ENCODE measurements at regions not wholly inside any gene's neighbourhood (a gene's known extent, or its start where the extent isn't known, plus 50 kb on each side); places are given as distances from the start of the nearest gene placed in this dataset.

DNA sequence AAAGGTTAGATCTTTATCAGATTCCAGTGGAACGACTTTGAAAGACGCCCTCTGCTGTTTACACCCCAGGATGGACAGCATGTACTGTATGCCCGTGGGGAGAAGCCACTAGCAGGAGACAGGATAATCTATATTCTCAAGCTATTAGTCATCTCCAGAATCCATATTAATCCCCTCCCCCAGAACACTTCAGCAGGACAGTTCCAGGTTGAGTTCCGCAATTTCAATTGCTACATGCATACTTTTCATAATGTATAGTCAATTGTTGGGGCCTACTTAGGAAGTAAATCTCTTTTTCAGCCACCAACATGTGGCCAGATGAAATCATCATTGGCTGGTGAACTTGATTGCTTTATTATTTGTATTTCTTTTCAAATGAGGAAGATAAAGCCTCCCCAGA is 313.1 kb upstream of the SMIM30 start:
- Mint-ChIP-seq H3K36me3 (ENCODE audit: insufficient read depth) (no peaks in the 10 kb centered on the region), H3K4me1 (ENCODE audit: low read depth in 2 of 2) (no peaks in the 10 kb centered on the region), H3K27me3 (no peaks in the 10 kb centered on the region), H3K4me3 (no peak overlapping the region), H3K27ac (no peak overlapping the region), H3K9me3 (peaks cover 0 to 3% of the 10 kb centered on the region in 2 donors)
- ATAC-seq (replicated peaks) (no peak), DNase-seq (no peak)

DNA sequence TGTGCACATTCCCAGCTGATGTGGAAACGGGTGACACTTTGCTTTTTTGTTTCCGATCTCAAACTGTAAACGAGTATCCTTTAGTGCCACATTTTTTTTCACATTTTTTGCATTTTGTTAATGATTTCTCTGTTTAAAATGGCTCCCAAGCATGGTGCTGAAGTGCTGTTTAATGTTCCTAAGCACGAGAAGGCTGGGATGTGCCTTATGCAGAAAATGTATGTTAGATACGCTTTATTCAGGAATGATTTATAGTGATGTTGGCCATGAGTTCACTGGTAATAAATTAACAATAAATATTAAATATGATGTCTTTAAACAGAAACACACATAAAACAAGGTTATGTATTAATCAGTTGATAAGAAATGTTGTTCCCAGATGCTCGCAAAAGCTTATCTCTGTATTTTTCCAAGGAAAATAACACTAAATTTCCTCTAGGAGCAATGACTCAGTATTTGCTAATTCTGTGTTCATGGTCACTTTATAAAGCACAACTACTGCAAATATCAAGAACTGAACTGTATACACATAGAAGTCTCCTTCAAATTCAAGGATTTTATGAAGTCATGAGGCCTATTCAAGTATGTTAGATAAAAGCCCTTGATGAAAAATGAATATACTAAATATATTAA is 305.9 kb upstream of the SMIM30 start:
- ATAC-seq (replicated peaks) = no peak
- no peaks in the 10 kb centered on the region for H3K27me3 Mint-ChIP-seq
- no peak overlapping the region for H3K4me3 Mint-ChIP-seq
- H3K4me1 Mint-ChIP-seq (ENCODE audit: low read depth in 2 of 2) = peaks cover 3% of the 10 kb centered on the region in 2 donors
- no peaks in the 10 kb centered on the region for H3K9me3 Mint-ChIP-seq
- no peak overlapping the region for H3K27ac Mint-ChIP-seq
- no peak for DNase-seq
- no peaks in the 10 kb centered on the region for H3K36me3 Mint-ChIP-seq (ENCODE audit: insufficient read depth)

DNA sequence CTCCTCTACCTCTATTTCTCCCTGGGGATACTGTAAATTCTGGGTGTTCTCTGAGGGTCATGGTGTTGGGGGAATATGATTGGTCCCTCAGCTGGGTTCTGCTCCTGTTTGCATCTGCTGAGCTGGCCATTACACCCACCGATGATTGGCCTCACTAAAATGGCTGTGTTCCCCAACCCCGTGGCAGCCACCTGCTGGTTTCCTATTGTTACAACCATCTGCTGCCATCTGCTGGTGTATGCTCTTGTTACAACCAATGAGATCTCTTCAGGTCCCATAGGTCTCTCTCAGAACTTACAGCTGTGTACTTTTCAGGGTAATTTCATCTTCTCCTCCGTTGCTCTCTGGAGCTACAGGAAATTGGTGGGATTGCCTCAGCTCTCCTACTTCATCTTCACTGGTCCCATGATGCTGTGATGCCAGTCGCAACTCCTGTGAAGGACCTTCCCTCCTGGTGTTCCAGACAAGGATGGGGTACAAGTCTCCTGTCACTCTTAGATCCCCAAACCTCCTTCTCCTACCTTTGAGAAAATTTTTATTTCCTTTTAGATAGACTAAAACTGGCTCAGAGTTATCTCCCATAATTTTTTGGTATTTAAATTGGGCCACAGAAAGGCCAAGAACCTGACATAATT is 303.5 kb upstream of the SMIM30 start:
- Mint-ChIP-seq H3K4me1 (ENCODE audit: low read depth in 2 of 2) (peaks cover 3% of the 10 kb centered on the region in 2 donors), H3K9me3 (no peaks in the 10 kb centered on the region), H3K36me3 (ENCODE audit: insufficient read depth) (no peaks in the 10 kb centered on the region), H3K27ac (no peak overlapping the region), H3K27me3 (no peaks in the 10 kb centered on the region), H3K4me3 (peak overlapping the region in 1 of 2 donors; percentile 35)
- ATAC-seq (replicated peaks) (peak; percentile 95), DNase-seq (peak; percentile 53 to 67 (median 59))

DNA sequence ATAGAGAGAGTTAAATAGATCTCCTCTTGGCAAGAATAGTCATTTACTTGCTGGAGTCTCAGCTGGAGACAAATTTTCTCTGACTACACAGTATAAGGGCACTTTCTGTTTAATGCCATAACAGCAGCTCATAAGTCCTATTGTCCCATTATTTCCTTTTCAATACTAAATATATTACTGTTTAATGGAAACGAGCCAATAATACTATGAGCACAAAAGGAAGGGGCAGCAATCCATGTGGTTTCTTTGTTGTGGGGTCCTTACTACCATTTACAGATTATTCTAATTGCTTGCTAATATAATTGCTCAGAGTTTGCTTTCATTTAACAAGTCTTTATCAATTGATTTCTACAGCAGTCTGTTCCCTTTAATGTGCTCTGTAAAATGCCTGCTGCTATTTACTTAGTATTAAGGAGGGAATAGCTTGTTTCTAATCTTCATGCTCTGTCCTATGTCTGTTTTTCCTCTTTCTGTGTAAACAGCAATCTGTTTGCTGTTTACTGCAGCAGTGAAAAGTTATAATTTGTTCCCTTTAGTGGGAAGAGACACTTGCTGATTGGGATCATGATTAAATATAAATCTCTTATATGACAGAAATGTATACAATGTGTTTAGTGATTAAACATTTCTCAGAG is 296.2 kb upstream of the SMIM30 start:
- Mint-ChIP-seq H3K27me3 (no peaks in the 10 kb centered on the region), H3K36me3 (ENCODE audit: insufficient read depth) (no peaks in the 10 kb centered on the region), H3K27ac (no peak overlapping the region), H3K4me1 (ENCODE audit: low read depth in 2 of 2) (no peaks in the 10 kb centered on the region), H3K9me3 (no peaks in the 10 kb centered on the region), H3K4me3 (no peak overlapping the region)
- ATAC-seq (replicated peaks) = no peak
- DNase-seq = no peak

DNA sequence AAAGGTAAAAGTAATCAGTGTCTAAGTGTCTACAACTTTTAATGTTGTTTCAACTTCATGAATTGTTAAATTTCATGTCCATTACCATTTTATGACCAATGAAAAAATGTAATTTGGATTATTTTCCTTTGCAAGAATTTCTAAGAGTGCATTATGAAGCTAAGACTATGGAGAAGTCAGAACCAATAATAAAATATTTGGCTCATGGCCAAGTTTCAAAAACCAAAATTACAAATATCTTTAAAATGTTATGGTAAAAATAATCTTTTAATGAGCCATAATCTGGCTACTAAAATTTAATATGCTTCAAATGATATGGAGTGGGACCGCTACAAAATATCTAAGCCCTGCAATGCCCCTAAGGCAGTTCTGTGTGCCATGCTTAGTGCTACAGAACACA is 294.1 kb upstream of the SMIM30 start:
- no peaks in the 10 kb centered on the region for H3K27me3 Mint-ChIP-seq
- no peaks in the 10 kb centered on the region for H3K4me1 Mint-ChIP-seq (ENCODE audit: low read depth in 2 of 2)
- ATAC-seq (replicated peaks) (no peak), DNase-seq (no peak)
- H3K4me3 Mint-ChIP-seq = no peak overlapping the region
- H3K36me3 Mint-ChIP-seq (ENCODE audit: insufficient read depth) = no peaks in the 10 kb centered on the region
- H3K27ac Mint-ChIP-seq = no peak overlapping the region
- no peaks in the 10 kb centered on the region for H3K9me3 Mint-ChIP-seq

DNA sequence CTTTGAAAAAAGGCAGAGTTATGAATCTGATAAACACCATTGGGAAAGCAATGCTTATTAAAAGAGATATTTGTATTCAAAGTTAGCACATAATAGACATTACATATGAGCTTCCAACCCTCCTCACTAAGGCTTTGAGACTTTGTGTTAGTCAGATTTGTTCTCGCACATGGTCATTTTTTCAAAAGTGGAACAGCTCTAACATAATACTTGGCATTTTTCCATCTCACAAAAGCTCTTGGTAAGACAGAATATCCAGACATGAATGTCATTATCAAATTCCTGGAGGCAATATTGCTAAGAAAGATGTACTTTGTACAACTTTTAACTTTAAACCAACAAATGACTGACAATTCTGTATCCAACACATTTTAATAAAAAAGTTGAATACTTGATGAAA is 292.4 kb upstream of the SMIM30 start:
- ATAC-seq (replicated peaks) = no peak

DNA sequence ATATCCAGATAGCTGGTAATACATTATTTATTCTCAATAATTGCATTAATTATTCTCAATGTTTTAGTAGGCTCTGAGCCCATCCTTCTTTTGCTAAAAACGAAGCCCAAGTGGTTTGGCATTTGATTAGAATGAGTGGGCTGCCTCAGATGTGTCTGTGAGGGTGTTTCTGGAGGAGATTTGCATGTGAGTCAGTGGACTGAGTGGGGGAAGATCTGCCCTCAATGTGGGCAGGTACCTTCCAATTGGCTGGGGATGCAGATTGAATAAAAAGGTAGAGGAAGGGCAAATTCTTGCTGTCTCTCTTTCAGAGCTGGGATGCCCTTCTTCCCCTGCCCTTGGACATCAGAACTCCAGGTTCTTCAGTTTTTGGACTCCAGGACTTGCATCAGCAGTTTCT is 290.6 kb upstream of the SMIM30 start:
- H3K27ac Mint-ChIP-seq = no peak overlapping the region
- ATAC-seq (replicated peaks) = no peak
- no peaks in the 10 kb centered on the region for H3K36me3 Mint-ChIP-seq (ENCODE audit: insufficient read depth)
- peaks cover 0 to 6% of the 10 kb centered on the region in 2 donors for H3K27me3 Mint-ChIP-seq
- DNase-seq = no peak
- no peaks in the 10 kb centered on the region for H3K4me1 Mint-ChIP-seq (ENCODE audit: low read depth in 2 of 2)
- H3K9me3 Mint-ChIP-seq = no peaks in the 10 kb centered on the region
- H3K4me3 Mint-ChIP-seq = no peak overlapping the region

More for the DNA sequence above, 292.4 kb upstream of the SMIM30 start:
- H3K27ac Mint-ChIP-seq = no peak overlapping the region
- no peaks in the 10 kb centered on the region for H3K4me1 Mint-ChIP-seq (ENCODE audit: low read depth in 2 of 2)
- H3K27me3 Mint-ChIP-seq = no peaks in the 10 kb centered on the region
- no peaks in the 10 kb centered on the region for H3K9me3 Mint-ChIP-seq
- no peak for DNase-seq
- H3K36me3 Mint-ChIP-seq (ENCODE audit: insufficient read depth) = no peaks in the 10 kb centered on the region
- H3K4me3 Mint-ChIP-seq = no peak overlapping the region

DNA sequence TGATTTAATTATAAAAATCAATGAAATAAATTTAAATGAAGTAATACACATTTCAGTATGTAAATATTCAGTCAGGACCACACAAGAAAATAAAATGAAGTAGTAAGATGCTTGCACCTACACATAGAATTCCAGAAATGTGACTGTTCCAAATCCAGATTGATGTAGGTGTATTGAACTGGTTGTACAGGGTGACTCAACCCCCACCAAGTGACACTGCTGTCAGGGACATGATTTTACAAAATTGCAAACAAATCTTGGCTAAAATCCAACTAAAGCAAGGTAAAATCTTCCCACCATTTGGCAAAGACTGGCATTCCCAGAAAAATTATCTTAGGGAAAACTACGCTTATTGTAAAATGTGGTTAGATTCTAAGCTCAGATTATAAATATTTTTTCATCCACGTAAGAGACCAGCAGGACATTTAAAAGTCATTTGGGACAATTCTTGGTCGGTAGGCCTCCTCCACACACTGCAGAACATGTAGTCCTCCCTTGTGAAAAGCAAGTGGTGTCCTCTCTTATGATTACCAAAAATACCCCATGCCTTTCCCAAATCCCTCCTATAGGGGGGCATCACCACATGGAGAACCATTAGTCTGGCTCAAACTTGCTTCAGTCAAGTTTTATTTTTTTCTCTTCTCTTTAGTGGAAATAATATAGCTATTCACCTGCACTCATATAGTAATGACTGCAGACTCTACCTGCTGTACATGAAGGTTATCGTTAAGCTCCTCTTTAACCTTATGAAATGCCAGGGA is 287.1 kb upstream of the SMIM30 start:
- ATAC-seq (replicated peaks) (no peak), DNase-seq (no peak)
- H3K4me1 Mint-ChIP-seq (ENCODE audit: low read depth in 2 of 2) = no peaks in the 10 kb centered on the region
- no peak overlapping the region for H3K27ac Mint-ChIP-seq
- no peaks in the 10 kb centered on the region for H3K9me3 Mint-ChIP-seq
- no peaks in the 10 kb centered on the region for H3K36me3 Mint-ChIP-seq (ENCODE audit: insufficient read depth)
- no peak overlapping the region for H3K4me3 Mint-ChIP-seq
- peaks cover 0 to 8% of the 10 kb centered on the region in 2 donors for H3K27me3 Mint-ChIP-seq

DNA sequence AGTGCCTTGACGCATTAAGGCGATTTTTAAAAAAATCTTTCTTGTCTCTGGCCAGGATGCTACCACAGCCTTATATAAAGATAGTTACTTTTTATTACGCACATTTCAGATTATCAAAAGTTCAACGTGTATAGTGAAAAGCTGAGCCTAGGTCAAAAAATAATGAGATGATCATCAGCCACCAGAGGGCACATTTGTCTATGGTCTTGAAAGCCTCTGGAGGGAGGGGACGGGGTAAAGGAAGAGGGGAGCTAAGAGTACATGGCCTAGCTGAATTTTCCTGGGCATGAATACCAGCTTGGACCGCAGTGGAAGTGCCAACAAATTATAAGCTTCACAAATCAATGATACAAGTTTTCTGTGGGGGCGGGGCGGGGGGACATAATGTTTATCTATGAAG is 285.9 kb upstream of the SMIM30 start:
- H3K27me3 Mint-ChIP-seq = peaks cover 0 to 8% of the 10 kb centered on the region in 2 donors
- H3K9me3 Mint-ChIP-seq = no peaks in the 10 kb centered on the region
- no peak for ATAC-seq (replicated peaks)
- no peaks in the 10 kb centered on the region for H3K4me1 Mint-ChIP-seq (ENCODE audit: low read depth in 2 of 2)
- DNase-seq = no peak
- H3K4me3 Mint-ChIP-seq = no peak overlapping the region
- H3K36me3 Mint-ChIP-seq (ENCODE audit: insufficient read depth) = no peaks in the 10 kb centered on the region
- no peak overlapping the region for H3K27ac Mint-ChIP-seq

DNA sequence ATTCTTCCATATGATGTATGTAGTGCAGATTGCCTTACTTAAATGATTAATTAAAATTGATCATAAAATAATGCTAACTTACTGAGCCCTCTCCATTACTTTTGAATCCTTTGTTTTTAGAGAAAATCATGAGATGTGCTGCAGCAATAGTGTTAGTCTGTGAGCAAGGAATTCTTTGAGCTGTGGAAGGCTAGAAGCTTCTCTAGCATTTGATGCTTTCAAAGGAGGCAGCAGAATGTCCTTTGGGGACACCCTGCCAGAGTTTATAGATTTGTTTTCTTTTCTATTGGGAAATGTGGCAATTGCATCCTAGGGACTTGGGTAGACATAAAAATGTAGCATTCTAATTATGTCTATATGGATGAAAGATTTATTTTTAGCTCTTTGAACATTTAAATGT is 284.1 kb upstream of the SMIM30 start:
- Mint-ChIP-seq H3K9me3 (no peaks in the 10 kb centered on the region), H3K27ac (no peak overlapping the region), H3K4me1 (ENCODE audit: low read depth in 2 of 2) (no peaks in the 10 kb centered on the region), H3K27me3 (peaks cover 0 to 8% of the 10 kb centered on the region in 2 donors), H3K4me3 (no peak overlapping the region), H3K36me3 (ENCODE audit: insufficient read depth) (no peaks in the 10 kb centered on the region)
- no peak for DNase-seq
- no peak for ATAC-seq (replicated peaks)

DNA sequence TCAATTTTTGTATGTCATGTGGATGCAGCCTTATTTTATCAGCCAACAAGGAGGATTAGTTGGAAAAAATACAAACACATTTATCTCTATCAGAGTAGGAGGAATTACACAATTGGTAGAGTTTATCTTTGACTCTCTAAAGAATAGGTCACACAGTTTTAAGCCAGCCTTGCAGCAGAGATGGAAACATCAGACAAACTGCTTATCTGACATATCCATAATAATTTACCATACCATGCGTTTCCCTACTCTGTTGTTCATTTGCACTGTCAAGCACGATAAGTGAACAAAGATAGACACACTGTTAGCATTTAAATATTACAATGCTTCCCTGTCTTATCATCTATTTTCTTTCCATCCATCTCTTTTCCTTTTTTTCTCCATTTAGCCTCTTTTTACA is 283.7 kb upstream of the SMIM30 start:
- H3K9me3 Mint-ChIP-seq = no peaks in the 10 kb centered on the region
- no peak overlapping the region for H3K27ac Mint-ChIP-seq
- H3K36me3 Mint-ChIP-seq (ENCODE audit: insufficient read depth) = no peaks in the 10 kb centered on the region
- ATAC-seq (replicated peaks) (no peak), DNase-seq (no peak)
- H3K4me3 Mint-ChIP-seq = no peak overlapping the region
- H3K27me3 Mint-ChIP-seq = peaks cover 0 to 8% of the 10 kb centered on the region in 2 donors
- no peaks in the 10 kb centered on the region for H3K4me1 Mint-ChIP-seq (ENCODE audit: low read depth in 2 of 2)

DNA sequence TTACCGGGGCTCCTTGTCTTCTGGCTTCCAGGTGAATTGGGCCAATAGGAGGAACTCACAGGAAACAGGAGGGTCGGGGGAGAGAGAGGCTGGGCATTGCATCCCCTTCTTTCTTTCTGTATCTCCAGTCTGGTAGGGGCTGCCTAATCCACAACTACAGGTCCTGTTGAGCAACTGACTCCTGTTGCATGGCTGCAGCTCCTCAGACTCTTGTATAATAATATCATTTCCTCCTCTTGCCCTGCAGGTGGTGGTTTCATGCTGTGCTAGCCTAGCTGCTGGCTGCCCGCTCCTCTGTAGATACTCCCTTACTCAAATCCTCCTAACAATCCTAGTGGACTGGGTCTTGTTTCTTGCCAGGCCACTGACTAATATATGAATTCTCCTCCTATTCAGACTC is 276.5 kb upstream of the SMIM30 start:
- Mint-ChIP-seq H3K36me3 (ENCODE audit: insufficient read depth) (no peaks in the 10 kb centered on the region), H3K4me1 (ENCODE audit: low read depth in 2 of 2) (no peaks in the 10 kb centered on the region), H3K9me3 (peaks cover 0 to 2% of the 10 kb centered on the region in 2 donors), H3K4me3 (no peak overlapping the region), H3K27ac (no peak overlapping the region), H3K27me3 (no peaks in the 10 kb centered on the region)
- ATAC-seq (replicated peaks) (no peak), DNase-seq (no peak)

DNA sequence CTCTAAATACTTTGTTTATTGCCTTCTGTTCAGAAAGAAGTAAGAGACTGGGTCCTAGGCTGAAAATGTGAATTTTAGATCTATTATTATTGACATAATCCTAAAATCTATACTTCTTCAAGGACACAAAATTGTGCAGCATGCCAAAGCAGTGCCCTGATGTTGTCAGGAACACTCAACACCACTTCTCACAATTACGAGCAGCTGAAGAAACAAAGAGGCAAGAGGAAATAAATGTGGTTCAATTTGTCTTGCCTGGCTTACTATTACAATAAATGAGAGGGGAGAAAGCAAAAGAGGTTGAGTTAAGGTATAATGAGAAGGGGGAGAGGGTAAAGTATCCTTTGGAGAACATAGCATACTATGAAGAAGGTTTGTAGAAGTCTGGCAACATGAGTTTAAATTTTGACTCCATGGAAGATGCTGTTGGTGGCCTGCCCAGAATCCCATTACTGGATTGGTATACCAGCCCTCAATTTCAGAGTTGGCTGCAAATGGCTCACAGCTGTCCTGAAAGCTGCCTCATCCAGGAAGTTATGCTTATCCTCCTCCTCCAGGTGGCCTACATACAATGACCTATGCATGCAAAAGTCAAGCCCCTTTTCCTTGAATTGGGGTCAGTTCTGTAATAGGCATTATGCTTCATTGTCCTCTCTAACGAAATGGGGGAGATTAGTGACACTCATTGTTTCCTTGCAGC is 274.6 kb upstream of the SMIM30 start:
- DNase-seq (no peak), ATAC-seq (replicated peaks) (no peak)
- no peaks in the 10 kb centered on the region for H3K36me3 Mint-ChIP-seq (ENCODE audit: insufficient read depth)
- no peaks in the 10 kb centered on the region for H3K4me1 Mint-ChIP-seq (ENCODE audit: low read depth in 2 of 2)
- H3K27me3 Mint-ChIP-seq = no peaks in the 10 kb centered on the region
- H3K27ac Mint-ChIP-seq = no peak overlapping the region
- H3K9me3 Mint-ChIP-seq = peaks cover 5 to 7% of the 10 kb centered on the region in 2 donors
- no peak overlapping the region for H3K4me3 Mint-ChIP-seq
